Stimulated activated naive CD8-positive, alpha-beta T cell treated with anti-CD3 and anti-CD28 coated beads, Interleukin-15, amount 100 ng/mL, for 72 hours (primary cell): ENCODE measurements at regions not wholly inside any gene's neighbourhood (a gene's known extent, or its start where the extent isn't known, plus 50 kb on each side); places are given as distances from the start of the nearest gene placed in this dataset.

Source experiments
- ATAC-seq: fragments of 150-1000 bp; cut with Tn5 transposase; 2 replicates; pipeline ENCODE4 v1.10.0; 2021; ENCODE audit warnings: mild to moderate bottlenecking, moderate library complexity
- DNase-seq, 2 donors: peaks; one replicate each; pipeline ENCODE4 v3.0.0; 2021 to 2022
- H3K27ac Mint-ChIP-seq, 2 donors: one replicate each; pipeline ENCODE4 v1.8.0; 2022; ENCODE audit warnings: mild to moderate bottlenecking in 2 of 2, mixed read lengths in 2 of 2, moderate library complexity in 2 of 2
- H3K27me3 Mint-ChIP-seq: one replicate; pipeline ENCODE4 v1.8.0; 2022; ENCODE audit warnings: mixed read lengths
- H3K4me1 Mint-ChIP-seq: one replicate; pipeline ENCODE4 v1.8.0; 2022; ENCODE audit warnings: mild to moderate bottlenecking, mixed read lengths
- H3K4me3 Mint-ChIP-seq, 2 donors: one replicate each; pipeline ENCODE4 v1.8.0; 2022; ENCODE audit warnings: mild to moderate bottlenecking in 2 of 2, mixed read lengths in 2 of 2, moderate library complexity in 1 of 2
- H3K9me3 Mint-ChIP-seq, 2 donors: one replicate each; pipeline ENCODE4 v1.8.0; 2022; ENCODE audit warnings: mixed read lengths in 2 of 2

- DNase-seq (no peak), ATAC-seq (no peak)
- Mint-ChIP-seq H3K9me3 (peaks cover 0 to 13% of the 10 kb centered on the region in 2 donors), H3K27me3 (no peaks in the 10 kb centered on the region), H3K27ac (no peak overlapping the region), H3K4me1 (no peaks in the 10 kb centered on the region), H3K4me3 (no peak overlapping the region)
Measured at GRCh38 chr5:125549322-125549911, 803.0 kb upstream of the ZNF608 start.

- ATAC-seq: no peak
- Mint-ChIP-seq H3K27me3 (no peaks in the 10 kb centered on the region), H3K4me3 (no peak overlapping the region), H3K27ac (no peak overlapping the region), H3K9me3 (peaks cover 0 to 13% of the 10 kb centered on the region in 2 donors), H3K4me1 (no peaks in the 10 kb centered on the region)
- DNase-seq: no peak
Measured at GRCh38 chr5:125550274-125550673, 803.8 kb upstream of the ZNF608 start.

- DNase-seq (no peak), ATAC-seq (no peak)
- Mint-ChIP-seq H3K27me3 (no peaks in the 10 kb centered on the region), H3K27ac (no peak overlapping the region), H3K9me3 (peaks cover 0 to 13% of the 10 kb centered on the region in 2 donors), H3K4me3 (no peak overlapping the region), H3K4me1 (no peaks in the 10 kb centered on the region)
Measured at GRCh38 chr5:125551246-125551645, 804.8 kb upstream of the ZNF608 start.

DNA sequence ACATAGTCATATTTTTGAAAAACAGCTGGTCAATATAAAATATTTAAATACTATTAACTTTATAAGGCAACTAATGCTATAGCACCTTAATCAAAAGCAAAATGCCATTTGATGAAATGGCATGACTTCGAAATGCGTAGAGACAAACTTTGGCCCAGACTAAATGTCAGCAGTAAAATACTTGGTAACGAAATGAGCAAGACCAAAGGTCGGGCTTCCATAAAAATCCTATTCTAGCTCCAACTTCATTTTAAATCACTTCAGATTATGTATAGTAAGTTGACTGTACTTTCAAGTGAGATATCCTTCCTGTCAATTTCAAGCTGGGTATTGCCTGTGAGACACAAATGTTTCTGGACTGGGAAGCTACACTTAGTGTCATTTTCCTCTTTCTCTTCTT lies 805.4 kb upstream of the ZNF608 start:
- Mint-ChIP-seq H3K27ac (no peak overlapping the region), H3K9me3 (peaks cover 0 to 13% of the 10 kb centered on the region in 2 donors), H3K27me3 (no peaks in the 10 kb centered on the region), H3K4me3 (no peak overlapping the region), H3K4me1 (no peaks in the 10 kb centered on the region)
- ATAC-seq (no peak), DNase-seq (no peak)

- DNase-seq: no peak
- no peaks in the 10 kb centered on the region for H3K4me1 Mint-ChIP-seq
- no peaks in the 10 kb centered on the region for H3K27me3 Mint-ChIP-seq
- no peak overlapping the region for H3K4me3 Mint-ChIP-seq
- peaks cover 0 to 13% of the 10 kb centered on the region in 2 donors for H3K9me3 Mint-ChIP-seq
- ATAC-seq: no peak
- no peak overlapping the region for H3K27ac Mint-ChIP-seq
Measured at GRCh38 chr5:125552486-125552885, 806.0 kb upstream of the ZNF608 start.

GRCh38 chr5:125554355-125554754 lies 807.9 kb upstream of the ZNF608 start:
- Mint-ChIP-seq H3K9me3 (peaks cover 0 to 7% of the 10 kb centered on the region in 2 donors), H3K4me1 (no peaks in the 10 kb centered on the region), H3K27ac (no peak overlapping the region), H3K4me3 (no peak overlapping the region), H3K27me3 (no peaks in the 10 kb centered on the region)
- no peak for ATAC-seq
- no peak for DNase-seq

DNA sequence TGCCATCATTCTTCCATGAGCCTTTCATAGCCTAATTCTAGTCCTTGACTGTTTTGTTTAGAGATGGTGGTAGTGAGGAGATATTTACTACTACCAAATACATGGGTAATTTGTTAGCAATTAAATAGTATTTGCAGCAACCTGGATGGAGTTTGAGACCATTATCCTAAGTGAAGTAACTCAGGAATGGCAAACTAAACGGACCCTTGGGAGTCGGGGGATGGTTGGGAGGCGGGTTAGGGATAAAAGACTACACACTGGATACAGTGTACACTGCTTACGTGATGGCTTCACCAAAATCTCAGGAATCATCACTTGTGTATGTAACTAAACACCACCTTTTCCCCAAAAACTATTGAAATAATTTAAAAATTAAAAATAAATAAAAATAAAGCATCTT lies 809.2 kb upstream of the ZNF608 start:
- peaks cover 3 to 4% of the 10 kb centered on the region in 2 donors for H3K9me3 Mint-ChIP-seq
- no peak overlapping the region for H3K27ac Mint-ChIP-seq
- no peak overlapping the region for H3K4me3 Mint-ChIP-seq
- ATAC-seq: no peak
- DNase-seq: no peak
- no peaks in the 10 kb centered on the region for H3K27me3 Mint-ChIP-seq
- no peaks in the 10 kb centered on the region for H3K4me1 Mint-ChIP-seq

GRCh38 chr5:125558016-125558415 lies 811.6 kb upstream of the ZNF608 start:
- Mint-ChIP-seq H3K27me3 (no peaks in the 10 kb centered on the region), H3K4me1 (no peaks in the 10 kb centered on the region), H3K4me3 (no peak overlapping the region), H3K27ac (no peak overlapping the region), H3K9me3 (peaks cover 0 to 15% of the 10 kb centered on the region in 2 donors)
- ATAC-seq (no peak), DNase-seq (no peak)

DNA sequence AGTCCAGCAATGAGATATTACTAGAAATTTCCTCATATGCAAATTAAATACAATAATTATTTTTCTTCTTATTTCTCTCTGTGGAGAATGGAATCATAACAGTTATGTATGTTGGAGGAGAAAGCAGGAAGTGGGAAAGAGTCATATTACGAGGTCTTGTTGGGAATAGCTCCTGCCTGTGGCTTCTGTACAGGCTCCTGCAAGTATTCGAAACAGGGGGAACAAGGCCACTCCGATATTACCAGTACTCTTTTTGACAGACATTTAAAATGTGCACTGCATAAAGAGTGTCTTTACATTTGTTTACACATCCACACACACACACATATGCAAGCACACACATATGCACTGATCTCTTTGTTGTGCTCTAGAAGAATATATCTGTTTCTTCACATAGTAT lies 812.0 kb upstream of the ZNF608 start:
- Mint-ChIP-seq H3K4me3 (no peak overlapping the region), H3K27me3 (no peaks in the 10 kb centered on the region), H3K4me1 (no peaks in the 10 kb centered on the region), H3K9me3 (peaks cover 0 to 15% of the 10 kb centered on the region in 2 donors), H3K27ac (no peak overlapping the region)
- DNase-seq (no peak), ATAC-seq (no peak)

DNA sequence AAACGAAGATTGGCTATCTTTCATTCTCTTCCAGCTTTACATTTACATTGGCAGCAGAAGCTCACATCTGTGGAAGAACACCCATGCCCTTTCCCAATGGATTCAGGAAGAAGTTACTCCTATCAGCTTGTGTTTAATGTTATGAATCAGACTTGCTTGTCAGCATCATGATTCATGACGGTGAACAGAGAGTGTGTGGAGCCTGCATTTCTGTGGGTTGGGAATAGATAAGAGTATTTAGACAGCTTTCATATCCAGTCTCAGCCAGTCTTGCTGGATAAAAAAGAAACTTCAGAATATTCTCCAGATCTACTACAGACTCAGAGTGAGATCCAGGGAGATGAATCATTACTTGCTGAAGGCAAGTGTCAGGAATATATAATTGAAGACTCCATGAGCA lies 812.9 kb upstream of the ZNF608 start:
- no peaks in the 10 kb centered on the region for H3K27me3 Mint-ChIP-seq
- DNase-seq (no peak), ATAC-seq (no peak)
- no peaks in the 10 kb centered on the region for H3K4me1 Mint-ChIP-seq
- H3K9me3 Mint-ChIP-seq: peaks cover 0 to 15% of the 10 kb centered on the region in 2 donors
- H3K27ac Mint-ChIP-seq: no peak overlapping the region
- no peak overlapping the region for H3K4me3 Mint-ChIP-seq

- Mint-ChIP-seq H3K4me3 (no peak overlapping the region), H3K27ac (no peak overlapping the region), H3K9me3 (peaks cover 0 to 15% of the 10 kb centered on the region in 2 donors), H3K27me3 (no peaks in the 10 kb centered on the region), H3K4me1 (no peaks in the 10 kb centered on the region)
- DNase-seq (no peak), ATAC-seq (no peak)
Measured at GRCh38 chr5:125560476-125561225, 814.2 kb upstream of the ZNF608 start.

- no peak for ATAC-seq
- no peak overlapping the region for H3K4me3 Mint-ChIP-seq
- no peak overlapping the region for H3K27ac Mint-ChIP-seq
- H3K4me1 Mint-ChIP-seq: no peaks in the 10 kb centered on the region
- peaks cover 0 to 30% of the 10 kb centered on the region in 2 donors for H3K9me3 Mint-ChIP-seq
- no peaks in the 10 kb centered on the region for H3K27me3 Mint-ChIP-seq
- no peak for DNase-seq
Measured at GRCh38 chr5:125564317-125564975, 818.0 kb upstream of the ZNF608 start.

GRCh38 chr5:125574491-125575044 lies 828.1 kb upstream of the ZNF608 start:
- no peaks in the 10 kb centered on the region for H3K27me3 Mint-ChIP-seq
- no peak for DNase-seq
- ATAC-seq: no peak
- H3K9me3 Mint-ChIP-seq: peaks cover 8 to 13% of the 10 kb centered on the region in 2 donors
- no peaks in the 10 kb centered on the region for H3K4me1 Mint-ChIP-seq
- no peak overlapping the region for H3K27ac Mint-ChIP-seq
- no peak overlapping the region for H3K4me3 Mint-ChIP-seq

- Mint-ChIP-seq H3K27me3 (no peaks in the 10 kb centered on the region), H3K4me1 (no peaks in the 10 kb centered on the region), H3K9me3 (peaks cover 8 to 13% of the 10 kb centered on the region in 2 donors), H3K4me3 (no peak overlapping the region), H3K27ac (no peak overlapping the region)
- no peak for DNase-seq
- no peak for ATAC-seq
Measured at GRCh38 chr5:125575171-125575890, 828.9 kb upstream of the ZNF608 start.

GRCh38 chr5:125575891-125576505 lies 829.6 kb upstream of the ZNF608 start:
- Mint-ChIP-seq H3K27me3 (no peaks in the 10 kb centered on the region), H3K4me3 (no peak overlapping the region), H3K9me3 (peaks cover 8 to 13% of the 10 kb centered on the region in 2 donors), H3K4me1 (no peaks in the 10 kb centered on the region), H3K27ac (no peak overlapping the region)
- DNase-seq (no peak), ATAC-seq (no peak)
